ENCODE measurements at regions not wholly inside any gene's neighbourhood (a gene's known extent, or its start where the extent isn't known, plus 50 kb on each side); places are given as distances from the start of the nearest gene placed in this dataset.

DNA sequence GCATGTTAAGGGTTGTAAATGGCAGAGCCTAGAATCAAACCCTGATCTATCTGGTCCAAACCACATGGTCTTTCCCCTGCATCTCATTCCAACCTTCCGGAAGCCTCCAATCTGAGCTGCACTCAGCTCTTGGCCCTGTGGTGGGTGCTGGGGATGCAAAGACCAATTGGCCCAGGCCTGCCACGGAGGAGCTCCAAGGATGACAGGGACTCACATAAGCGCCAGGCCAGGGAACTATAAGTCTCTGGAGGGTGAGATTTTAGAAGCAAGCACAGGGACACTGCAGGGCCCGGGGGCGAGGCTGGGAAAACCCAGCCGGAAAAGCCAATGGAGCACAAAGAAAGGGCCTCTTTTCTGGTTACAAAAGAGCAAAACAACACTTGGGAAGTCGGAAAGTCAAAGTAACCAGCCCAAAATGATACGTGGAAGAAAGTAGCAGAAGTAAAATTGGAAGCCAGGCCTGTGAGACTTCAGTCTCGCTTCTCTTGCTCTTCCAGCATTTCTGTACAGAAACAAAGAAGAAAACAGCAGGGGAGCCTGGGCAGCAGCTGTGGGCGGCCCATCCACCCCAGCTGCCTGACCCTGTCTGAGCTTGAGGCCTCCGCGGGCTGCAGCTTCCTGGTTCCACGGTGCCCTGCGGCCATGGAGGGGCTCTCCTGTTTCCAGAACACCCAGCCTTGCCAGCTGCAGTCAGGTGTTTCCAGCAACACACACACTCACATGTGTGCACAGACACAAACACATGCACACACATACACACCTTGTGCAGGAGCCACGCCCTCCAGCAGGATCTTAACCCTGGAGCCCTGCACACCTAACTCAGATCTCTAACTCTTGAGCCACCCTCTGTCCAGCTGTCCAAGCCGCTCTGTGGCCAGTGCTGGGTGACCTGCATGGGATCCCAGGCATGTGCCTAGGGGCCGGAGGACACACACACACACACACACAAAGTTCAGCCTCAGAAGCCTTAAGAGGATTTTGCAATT, 178.2 kb downstream of the BCL11B start:
- DNase-seq: no peak

DNA sequence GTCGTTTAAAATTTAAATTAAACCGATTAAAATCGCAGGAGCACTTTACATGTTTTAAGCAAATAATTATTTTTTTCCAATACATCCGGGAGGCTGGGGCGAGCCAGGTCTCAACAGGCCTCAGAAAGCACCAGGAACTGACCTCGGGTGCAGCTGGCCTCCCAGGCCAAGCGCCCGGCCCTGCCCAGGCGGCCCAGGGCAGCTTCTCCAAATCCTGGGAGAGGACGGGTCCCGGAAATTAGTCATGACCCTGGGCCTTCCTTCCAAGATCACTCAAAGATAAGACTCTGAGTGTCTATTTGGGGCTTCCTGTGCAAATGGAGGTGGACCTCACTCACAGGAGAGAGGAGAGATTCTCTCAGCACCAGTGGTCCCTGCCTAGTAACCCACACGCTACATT, 177.1 kb downstream of the BCL11B start:
- no peak for DNase-seq

- no peak for DNase-seq
Measured at GRCh38 chr14:99095369-99095768, 176.6 kb downstream of the BCL11B start.

- no peak for DNase-seq
Measured at GRCh38 chr14:99098199-99098598, 173.8 kb downstream of the BCL11B start.

GRCh38 chr14:99099051-99099787, 172.8 kb downstream of the BCL11B start:
- no peak for DNase-seq

- no peak for DNase-seq
Measured at GRCh38 chr14:99100497-99101270, 171.3 kb downstream of the BCL11B start.

GRCh38 chr14:99101855-99102461, 170.0 kb downstream of the BCL11B start:
- DNase-seq: no peak

GRCh38 chr14:99116741-99117295, 155.2 kb downstream of the BCL11B start:
- no peak for DNase-seq

DNA sequence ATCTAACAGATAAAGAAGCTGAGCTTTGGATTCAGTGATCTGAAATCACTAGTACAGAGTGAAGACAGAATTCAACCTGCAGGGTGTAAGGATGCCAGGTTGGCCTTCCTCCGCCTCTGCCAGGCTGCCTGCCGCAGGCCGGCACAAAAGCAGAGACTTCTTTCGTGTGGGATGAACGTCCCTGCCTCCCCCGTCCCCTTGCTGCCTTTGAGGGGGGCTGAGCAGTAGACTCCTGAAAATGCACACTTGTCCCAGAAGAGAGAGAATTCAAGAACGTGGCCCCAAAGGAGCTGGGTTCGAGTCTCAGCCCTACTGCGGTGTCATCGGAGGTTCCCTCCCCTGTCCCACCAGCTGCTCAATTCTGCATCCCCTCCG, 154.3 kb downstream of the BCL11B start:
- no peak for DNase-seq

GRCh38 chr14:99118046-99118721, 153.8 kb downstream of the BCL11B start:
- no peak for DNase-seq

DNA sequence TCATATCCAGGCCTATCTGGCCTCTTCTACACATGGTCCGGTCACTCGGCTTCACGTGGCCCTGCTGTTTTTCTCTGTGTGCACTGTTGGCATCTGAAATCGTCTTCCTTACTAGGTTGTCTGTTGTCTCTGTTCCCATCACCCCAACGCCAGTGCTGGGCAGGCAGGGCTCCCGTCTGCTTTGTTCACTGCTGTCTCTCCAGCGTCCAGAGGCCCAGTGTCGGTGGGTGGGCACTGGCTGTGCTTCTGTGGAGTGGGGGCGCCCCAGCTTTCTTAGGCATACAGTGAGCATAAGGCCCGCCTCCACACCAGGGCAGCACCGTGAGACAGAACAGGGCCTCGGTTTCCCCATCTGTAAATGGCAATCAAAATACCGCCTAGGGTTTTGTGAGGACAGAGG, 153.1 kb downstream of the BCL11B start:
- no peak for DNase-seq
